SH-SY5Y (cell line): ENCODE measurements at regions not wholly inside any gene's neighbourhood (a gene's known extent, or its start where the extent isn't known, plus 50 kb on each side); places are given as distances from the start of the nearest gene placed in this dataset.

Source experiments
- GATA2 ChIP-seq: IDR thresholded peaks from 2 replicates; pipeline ENCODE4 v1.6.1; 2011; ENCODE audit warnings: mild to moderate bottlenecking, low read depth, low read length
- GATA3 ChIP-seq: IDR thresholded peaks from 2 replicates; pipeline ENCODE4 v1.6.1; 2011; ENCODE audit warnings: low read depth, mild to moderate bottlenecking, low read length, moderate library complexity

GRCh38 chr20:48400009-48400408 is 427.8 kb downstream of the PREX1 start:
- no peak for TF ChIP-seq GATA3
- no peak for TF ChIP-seq GATA2

GRCh38 chr20:48398506-48399449 is 429.0 kb downstream of the PREX1 start:
- TF ChIP-seq GATA3 = no peak
- TF ChIP-seq GATA2 = no peak

GRCh38 chr20:48395816-48396546 is 431.8 kb downstream of the PREX1 start:
- TF ChIP-seq GATA2 (no peak), GATA3 (no peak)

- TF ChIP-seq GATA3 (no peak), GATA2 (no peak)
Observed at GRCh38 chr20:48394415-48395081, 433.3 kb downstream of the PREX1 start.

GRCh38 chr20:48393737-48394314 is 434.0 kb downstream of the PREX1 start:
- TF ChIP-seq GATA3 (no peak), GATA2 (no peak)

GRCh38 chr20:48393311-48393685 is 434.5 kb downstream of the PREX1 start:
- TF ChIP-seq GATA3 (no peak), GATA2 (no peak)

GRCh38 chr20:48392407-48393310 is 435.1 kb downstream of the PREX1 start:
- no peak for TF ChIP-seq GATA2
- TF ChIP-seq GATA3 = no peak

- TF ChIP-seq GATA2 = no peak
- no peak for TF ChIP-seq GATA3
Observed at GRCh38 chr20:48390981-48391380, 436.8 kb downstream of the PREX1 start.

- TF ChIP-seq GATA2 = no peak
- no peak for TF ChIP-seq GATA3
Observed at GRCh38 chr20:48387675-48388074, 440.1 kb downstream of the PREX1 start.

- TF ChIP-seq GATA2 (no peak), GATA3 (no peak)
Observed at GRCh38 chr20:48385527-48385926, 442.3 kb downstream of the PREX1 start.

GRCh38 chr20:48385114-48385513 is 442.7 kb downstream of the PREX1 start:
- no peak for TF ChIP-seq GATA3
- no peak for TF ChIP-seq GATA2

GRCh38 chr20:48384147-48384818 is 443.5 kb downstream of the PREX1 start:
- TF ChIP-seq GATA2 (no peak), GATA3 (no peak)
